ENCODE measurements at regions not wholly inside any gene's neighbourhood (a gene's known extent, or its start where the extent isn't known, plus 50 kb on each side); places are given as distances from the start of the nearest gene placed in this dataset.

- TF ChIP-seq CTCF (IDR thresholded peaks at IDR 0.05) = no peak
These were observed 556.3 kb upstream of the ANO5 start for GRCh38 chr11:21636561-21636960.

- TF ChIP-seq CTCF (IDR thresholded peaks at IDR 0.05) = no peak
These were observed 552.4 kb upstream of the ANO5 start for GRCh38 chr11:21640491-21640890.

- no peak for TF ChIP-seq CTCF (IDR thresholded peaks at IDR 0.05)
These were observed 551.0 kb upstream of the ANO5 start for GRCh38 chr11:21641869-21642268.

- TF ChIP-seq CTCF (IDR thresholded peaks at IDR 0.05) = no peak
These were observed 546.5 kb upstream of the ANO5 start for GRCh38 chr11:21646351-21646750.

- no peak for TF ChIP-seq CTCF (IDR thresholded peaks at IDR 0.05)
These were observed 541.9 kb upstream of the ANO5 start for GRCh38 chr11:21650961-21651360.

GRCh38 chr11:21653951-21654421, 538.9 kb upstream of the ANO5 start:
- no peak for TF ChIP-seq CTCF (IDR thresholded peaks at IDR 0.05)

GRCh38 chr11:21656065-21656464, 536.8 kb upstream of the ANO5 start:
- TF ChIP-seq CTCF (IDR thresholded peaks at IDR 0.05) = no peak

GRCh38 chr11:21658654-21659193, 534.2 kb upstream of the ANO5 start:
- no peak for TF ChIP-seq CTCF (IDR thresholded peaks at IDR 0.05)

All from LNCAP (cell line).